Testis (tissue), 2 donors: ENCODE measurements at regions not wholly inside any gene's neighbourhood (a gene's known extent, or its start where the extent isn't known, plus 50 kb on each side); places are given as distances from the start of the nearest gene placed in this dataset.

Source experiments
- DNase-seq: peaks from one replicate; pipeline ENCODE4 v3.0.0-alpha.2; 2019
- H3K27ac ChIP-seq, 2 donors: fragments of 200-600 bp; sonication (generic); one replicate each; pipeline ENCODE4 v1.5.1; 2019
- H3K27me3 ChIP-seq: fragments of 200-600 bp; sonication (generic); one replicate; pipeline ENCODE4 v1.5.1; 2019
- H3K36me3 ChIP-seq: fragments of 200-600 bp; sonication (generic); one replicate; pipeline ENCODE4 v1.5.1; 2017; ENCODE audit warnings: low read depth; ENCODE audit errors: missing control alignments
- H3K4me1 ChIP-seq: fragments of 200-600 bp; sonication (generic); one replicate; pipeline ENCODE4 v1.5.1; 2019
- H3K4me3 ChIP-seq, 2 donors: fragments of 200-600 bp; sonication (generic); one replicate each; pipeline ENCODE4 v1.5.1; 2017 to 2019
- H3K9me3 ChIP-seq: fragments of 200-600 bp; sonication (generic); one replicate; pipeline ENCODE4 v1.5.1; 2017
- CTCF ChIP-seq, 3 experiments: fragments of 450-650 bp in 2 of 3; fragments of 200-600 bp in 1 of 3; sonication (generic) in 1 of 3; IDR thresholded peaks; one replicate each; pipeline ENCODE4 v1.5.1; 2016 to 2019; ENCODE audit warnings: antibody characterized with exemption in 3 of 3, mild to moderate bottlenecking in 2 of 3, moderate library complexity in 1 of 3
- POLR2A ChIP-seq: fragments of 450-650 bp; IDR thresholded peaks from one replicate; pipeline ENCODE4 v1.6.1; 2017; ENCODE audit warnings: antibody characterized with exemption, mild to moderate bottlenecking, moderate library complexity
- WGBS, 2 donors: methylation state at CpG; one replicate each; pipeline ENCODE4 v1.1.5; 2018; 5-methylcytosine and 5-hydroxymethylcytosine counted together
- intact Hi-C: fragments of 100-400 bp; cut with DNase I; formaldehyde crosslinking; loops from one replicate; pipeline ENCODE4 v1.15.1; 2023; ENCODE audit warnings: low total_unique reads

GRCh38 chr5:153236319-153236718, 254.2 kb upstream of the GRIA1 start:
- TF ChIP-seq CTCF (IDR thresholded peaks at IDR 0.05) (no peak), POLR2A (no peak)
- Histone ChIP-seq H3K36me3 (no peaks in the 10 kb centered on the region), H3K4me1 (no peaks in the 10 kb centered on the region), H3K4me3 (no peak overlapping the region), H3K27ac (no peak overlapping the region), H3K9me3 (no peaks in the 10 kb centered on the region), H3K27me3 (no peaks in the 10 kb centered on the region)
- 81 to 84% methylated on average over 3 of the region's 3 CpGs for WGBS, 2 donors
- DNase-seq = no peak
- intact Hi-C loops = no loop called here

- Histone ChIP-seq H3K4me1 (no peaks in the 10 kb centered on the region), H3K4me3 (no peak overlapping the region), H3K27ac (no peak overlapping the region), H3K36me3 (no peaks in the 10 kb centered on the region), H3K9me3 (no peaks in the 10 kb centered on the region), H3K27me3 (no peaks in the 10 kb centered on the region)
- no peak for DNase-seq
- TF ChIP-seq POLR2A (no peak), CTCF (IDR thresholded peaks at IDR 0.05) (no peak)
- WGBS, 2 donors = 77 to 88% methylated on average over 1 of the region's 1 CpG
- intact Hi-C loops = no loop called here
These were observed 252.7 kb upstream of the GRIA1 start for GRCh38 chr5:153237671-153238332.

GRCh38 chr5:153257381-153257780, 233.1 kb upstream of the GRIA1 start:
- Histone ChIP-seq H3K4me3 (no peak overlapping the region), H3K9me3 (no peaks in the 10 kb centered on the region), H3K36me3 (no peaks in the 10 kb centered on the region), H3K27ac (no peak overlapping the region), H3K4me1 (no peaks in the 10 kb centered on the region), H3K27me3 (no peaks in the 10 kb centered on the region)
- intact Hi-C loops = no loop called here
- TF ChIP-seq POLR2A = no peak
- TF ChIP-seq CTCF (IDR thresholded peaks at IDR 0.05) = no peak
- DNase-seq = no peak

- intact Hi-C loops = no loop called here
- no peaks in the 10 kb centered on the region for H3K4me1 ChIP-seq
- H3K27me3 ChIP-seq = no peaks in the 10 kb centered on the region
- H3K9me3 ChIP-seq = no peaks in the 10 kb centered on the region
- H3K36me3 ChIP-seq = no peaks in the 10 kb centered on the region
- no peak overlapping the region for H3K4me3 ChIP-seq
- 87 to 94% methylated on average over 3 of the region's 3 CpGs for WGBS, 2 donors
- no peak for DNase-seq
- H3K27ac ChIP-seq = no peak overlapping the region
- no peak for TF ChIP-seq CTCF (IDR thresholded peaks at IDR 0.05)
- TF ChIP-seq POLR2A = no peak
These were observed 232.0 kb upstream of the GRIA1 start for GRCh38 chr5:153258469-153258868.

- Histone ChIP-seq H3K36me3 (no peaks in the 10 kb centered on the region), H3K4me3 (no peak overlapping the region), H3K9me3 (no peaks in the 10 kb centered on the region), H3K4me1 (no peaks in the 10 kb centered on the region), H3K27ac (no peak overlapping the region), H3K27me3 (no peaks in the 10 kb centered on the region)
- TF ChIP-seq CTCF (IDR thresholded peaks at IDR 0.05) (no peak), POLR2A (no peak)
- DNase-seq = no peak
- intact Hi-C loops = no loop called here
These were observed 223.0 kb upstream of the GRIA1 start for GRCh38 chr5:153267506-153267905.
